DOHH2 (cell line): ENCODE measurements at regions not wholly inside any gene's neighbourhood (a gene's known extent, or its start where the extent isn't known, plus 50 kb on each side); places are given as distances from the start of the nearest gene placed in this dataset.

Experiments used
- H3F3A ChIP-seq: fragments of 200-600 bp; sonication (generic), shearing (Covaris generic); 2 replicates; pipeline ENCODE4 v1.6.0; 2016; ENCODE audit warnings: antibody characterized with exemption, mild to moderate bottlenecking; ENCODE audit not compliant: control insufficient read depth, insufficient read depth
- H3K27ac ChIP-seq: fragments of 200-600 bp; sonication (generic); 2 replicates; pipeline ENCODE4 v1.5.1; 2014; ENCODE audit warnings: low read depth, mild to moderate bottlenecking, low read length, moderate library complexity
- H3K27me3 ChIP-seq: fragments of 200-600 bp; sonication (generic); 2 replicates; pipeline ENCODE4 v1.6.1; 2014; ENCODE audit warnings: mild to moderate bottlenecking, low read length, mixed read lengths; ENCODE audit not compliant: control insufficient read depth
- H3K36me3 ChIP-seq: fragments of 200-600 bp; sonication (generic); 2 replicates; pipeline ENCODE4 v1.6.1; 2014; ENCODE audit warnings: mild to moderate bottlenecking, low read length, moderate library complexity, mixed read lengths; ENCODE audit not compliant: control insufficient read depth
- H3K4me1 ChIP-seq: fragments of 200-600 bp; sonication (generic); 2 replicates; pipeline ENCODE4 v1.6.1; 2014; ENCODE audit warnings: mild to moderate bottlenecking, low read length, mixed read lengths; ENCODE audit not compliant: control insufficient read depth
- H3K4me2 ChIP-seq: fragments of 200-600 bp; sonication (generic); 2 replicates; pipeline ENCODE4 v1.6.0; 2014; ENCODE audit warnings: mild to moderate bottlenecking, low read length, moderate library complexity
- H3K4me3 ChIP-seq: fragments of 200-600 bp; sonication (generic); 2 replicates; pipeline ENCODE4 v1.5.1; 2014; ENCODE audit warnings: mild to moderate bottlenecking, low read length, mixed read lengths
- H3K79me2 ChIP-seq: fragments of 200-600 bp; sonication (generic); 2 replicates; pipeline ENCODE4 v1.6.1; 2014; ENCODE audit warnings: mild to moderate bottlenecking, low read length, mixed read lengths; ENCODE audit not compliant: control insufficient read depth
- H3K9me2 ChIP-seq: fragments of 200-600 bp; sonication (generic); replicated peaks from 2 replicates; pipeline ENCODE4 v1.6.1; 2014; ENCODE audit warnings: mild to moderate bottlenecking, low read length, mixed read lengths; ENCODE audit not compliant: control insufficient read depth
- H3K9me3 ChIP-seq: fragments of 200-600 bp; sonication (generic); 2 replicates; pipeline ENCODE4 v1.6.1; 2014; ENCODE audit warnings: antibody characterized with exemption, low read length, mixed read lengths; ENCODE audit not compliant: control insufficient read depth, insufficient read depth
- H4K20me1 ChIP-seq: fragments of 200-600 bp; sonication (generic); 2 replicates; pipeline ENCODE4 v1.6.0; 2014; ENCODE audit warnings: low read depth, mild to moderate bottlenecking, antibody characterized with exemption, low read length, moderate library complexity; ENCODE audit not compliant: control insufficient read depth, insufficient read depth
- CTCF ChIP-seq: fragments of 200-600 bp; sonication (generic); IDR thresholded peaks from one replicate; pipeline ENCODE4 v1.5.1; 2014; ENCODE audit warnings: antibody characterized with exemption, mild to moderate bottlenecking, low read depth, low read length; ENCODE audit not compliant: poor library complexity, severe bottlenecking
- EZH2phosphoT487 ChIP-seq: fragments of 200-600 bp; sonication (generic); IDR thresholded peaks from 2 replicates; pipeline ENCODE4 v1.6.1; 2017; ENCODE audit warnings: borderline replicate concordance, mild to moderate bottlenecking, antibody characterized with exemption, low read length, moderate library complexity, mixed read lengths

DNA sequence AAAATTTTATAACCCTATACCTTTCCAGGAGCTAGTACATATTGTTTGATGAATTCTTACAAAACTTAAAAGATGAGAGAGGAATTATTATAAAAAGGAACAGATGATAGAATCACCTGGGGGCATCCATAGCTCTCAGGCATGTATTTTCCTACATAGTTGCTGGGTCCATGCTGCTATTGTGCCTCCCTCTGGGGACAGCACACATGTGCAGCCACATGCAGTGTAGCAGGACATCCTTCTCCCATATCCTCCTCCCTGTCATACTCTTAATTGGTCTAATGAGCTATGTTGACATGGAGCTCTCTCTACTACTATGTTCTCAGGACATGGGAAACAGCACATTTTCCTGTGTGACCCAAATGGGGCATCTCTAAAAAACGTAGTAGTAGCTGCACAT is 898.2 kb upstream of the MAP3K7 start:
- H4K20me1 ChIP-seq, result no peaks in the 10 kb centered on the region
- TF ChIP-seq EZH2phosphoT487, result no peak
- no peak for TF ChIP-seq CTCF
- no peaks in the 10 kb centered on the region for H3K9me2 ChIP-seq
- no peak overlapping the region for H3K27ac ChIP-seq
- H3K9me3 ChIP-seq, result no peaks in the 10 kb centered on the region
- no peaks in the 10 kb centered on the region for H3K4me1 ChIP-seq
- no peaks in the 10 kb centered on the region for H3K79me2 ChIP-seq
- H3F3A ChIP-seq, result no peaks in the 10 kb centered on the region
- H3K4me3 ChIP-seq, result no peak overlapping the region
- H3K4me2 ChIP-seq, result no peak overlapping the region
- H3K36me3 ChIP-seq, result no peaks in the 10 kb centered on the region
- H3K27me3 ChIP-seq, result no peaks in the 10 kb centered on the region

- Histone ChIP-seq H3K4me2 (no peak overlapping the region), H3K36me3 (no peaks in the 10 kb centered on the region), H3K4me3 (no peak overlapping the region), H4K20me1 (no peaks in the 10 kb centered on the region), H3F3A (no peaks in the 10 kb centered on the region), H3K27ac (no peak overlapping the region), H3K79me2 (no peaks in the 10 kb centered on the region), H3K4me1 (no peaks in the 10 kb centered on the region), H3K27me3 (no peaks in the 10 kb centered on the region), H3K9me2 (no peaks in the 10 kb centered on the region), H3K9me3 (no peaks in the 10 kb centered on the region)
- TF ChIP-seq CTCF (no peak), EZH2phosphoT487 (no peak)
Observed at GRCh38 chr6:91483415-91484105, 896.7 kb upstream of the MAP3K7 start.

DNA sequence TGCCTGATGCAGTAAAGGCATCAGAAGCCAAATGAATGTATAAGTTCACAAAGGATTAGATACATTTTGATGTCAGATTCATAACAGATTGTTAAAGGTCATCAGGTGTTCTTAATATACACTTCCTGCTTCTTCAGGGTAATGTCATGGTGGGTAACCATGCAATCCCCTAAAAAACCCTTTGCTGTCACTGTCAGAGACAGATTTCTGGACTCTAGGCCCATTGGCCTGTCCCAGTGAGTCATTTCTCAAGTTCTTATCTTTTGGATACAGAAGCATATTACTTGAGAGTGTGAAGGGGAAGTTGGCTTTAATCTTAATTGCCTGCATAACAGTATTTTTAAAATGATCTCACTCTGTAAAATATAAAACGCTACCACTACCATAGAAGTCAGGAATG is 895.6 kb upstream of the MAP3K7 start:
- H3K4me2 ChIP-seq, result no peak overlapping the region
- TF ChIP-seq EZH2phosphoT487 (no peak), CTCF (no peak)

More for the DNA sequence above, 895.6 kb upstream of the MAP3K7 start:
- no peaks in the 10 kb centered on the region for H4K20me1 ChIP-seq
- no peaks in the 10 kb centered on the region for H3F3A ChIP-seq
- no peaks in the 10 kb centered on the region for H3K9me3 ChIP-seq
- no peak overlapping the region for H3K27ac ChIP-seq
- H3K27me3 ChIP-seq, result no peaks in the 10 kb centered on the region
- no peaks in the 10 kb centered on the region for H3K9me2 ChIP-seq
- no peak overlapping the region for H3K4me3 ChIP-seq
- no peaks in the 10 kb centered on the region for H3K79me2 ChIP-seq
- H3K4me1 ChIP-seq, result no peaks in the 10 kb centered on the region
- H3K36me3 ChIP-seq, result no peaks in the 10 kb centered on the region
